HEK293 (cell line): ENCODE measurements at regions not wholly inside any gene's neighbourhood (a gene's known extent, or its start where the extent isn't known, plus 50 kb on each side); places are given as distances from the start of the nearest gene placed in this dataset.

Source experiments
- CTCF ChIA-PET: fragments of 350-600 bp; formaldehyde crosslinking; extraction: SDS; loops from one replicate; lab custom pipeline; 2021; ENCODE audit warnings: antibody characterized with exemption; lab: Yijun Ruan, JAX
- POLR2A ChIA-PET: fragments of 300-600 bp; formaldehyde crosslinking; extraction: SDS; loops from one replicate; lab custom pipeline; 2020; ENCODE audit warnings: antibody characterized with exemption, inconsistent platforms; lab: Yijun Ruan, JAX
- H3K27ac ChIP-seq: fragments of 200-500 bp; sonication (Bioruptor generic); 2 replicates; pipeline ENCODE4 v1.5.1; 2014; ENCODE audit warnings: low read depth, low read length, control low read depth, inconsistent platforms; ENCODE audit errors: extremely low read depth
- H3K36me3 ChIP-seq, 2 experiments: fragments of 200-500 bp in 1 of 2; sonication (Bioruptor generic) in 1 of 2; 1 replicate in 1 of 2; 2 replicates in 1 of 2; pipeline ENCODE4 v1.5.1; 2014 to 2017; ENCODE audit warnings: inconsistent platforms in 2 of 2, low read length in 2 of 2; ENCODE audit not compliant: control insufficient read depth in 2 of 2, insufficient read depth in 1 of 2
- H3K4me1 ChIP-seq: fragments of 200-500 bp; sonication (Bioruptor generic); 2 replicates; pipeline ENCODE4 v1.5.1; 2014; ENCODE audit warnings: mild to moderate bottlenecking, low read length, inconsistent platforms; ENCODE audit not compliant: control insufficient read depth, insufficient read depth
- H3K4me3 ChIP-seq: 2 replicates; pipeline ENCODE4 v1.5.1; 2011; ENCODE audit warnings: low read depth, mild to moderate bottlenecking, control low read depth, low read length, moderate library complexity
- H3K9me3 ChIP-seq: fragments of 200-500 bp; sonication (Bioruptor generic); 2 replicates; pipeline ENCODE4 v1.5.1; 2014; ENCODE audit warnings: low read depth, low read length, inconsistent platforms; ENCODE audit not compliant: control insufficient read depth, insufficient read depth
- BCL11A ChIP-seq: fragments of 450-650 bp; formaldehyde crosslinking; IDR thresholded peaks from 2 replicates; pipeline ENCODE4 v1.5.1; 2016; ENCODE audit warnings: low read depth, missing biosample characterization, missing genetic modification characterization
- GLI2 ChIP-seq: fragments of 450-650 bp; formaldehyde crosslinking; IDR thresholded peaks from 2 replicates; pipeline ENCODE4; 2017; ENCODE audit warnings: missing biosample characterization, missing genetic modification characterization, low read depth, borderline replicate concordance
- IKZF3 ChIP-seq: fragments of 450-650 bp; IDR thresholded peaks from 2 replicates; pipeline ENCODE4 v1.5.0; 2018; ENCODE audit warnings: missing biosample characterization, mild to moderate bottlenecking, missing genetic modification characterization, moderate library complexity
- KLF7 ChIP-seq: fragments of 450-650 bp; formaldehyde crosslinking; IDR thresholded peaks from 2 replicates; pipeline ENCODE4 v1.5.1; 2016; ENCODE audit warnings: missing biosample characterization, missing genetic modification characterization, borderline replicate concordance
- KLF8 ChIP-seq: fragments of 450-650 bp; formaldehyde crosslinking; IDR thresholded peaks from 2 replicates; pipeline ENCODE4 v1.5.1; 2016; ENCODE audit warnings: missing biosample characterization, missing genetic modification characterization
- OVOL3 ChIP-seq: fragments of 450-650 bp; formaldehyde crosslinking; IDR thresholded peaks from 2 replicates; pipeline ENCODE4 v1.5.1; 2016; ENCODE audit warnings: missing biosample characterization, missing genetic modification characterization
- PATZ1 ChIP-seq: fragments of 450-650 bp; formaldehyde crosslinking; IDR thresholded peaks from 2 replicates; pipeline ENCODE4 v1.5.1; 2016; ENCODE audit warnings: missing biosample characterization, missing genetic modification characterization
- PRDM1 ChIP-seq: fragments of 450-650 bp; formaldehyde crosslinking; IDR thresholded peaks from 2 replicates; pipeline ENCODE4; 2016; ENCODE audit warnings: missing biosample characterization, missing genetic modification characterization
- ZBTB17 ChIP-seq: fragments of 450-650 bp; formaldehyde crosslinking; IDR thresholded peaks from 2 replicates; pipeline ENCODE4 v1.5.1; 2016; ENCODE audit warnings: missing biosample characterization, missing genetic modification characterization
- ZNF140 ChIP-seq: fragments of 450-650 bp; formaldehyde crosslinking; IDR thresholded peaks from 2 replicates; pipeline ENCODE4 v1.5.1; 2016; ENCODE audit warnings: missing biosample characterization, missing genetic modification characterization
- ZNF146 ChIP-seq: fragments of 450-650 bp; formaldehyde crosslinking; IDR thresholded peaks from 2 replicates; pipeline ENCODE4 v1.5.1; 2016; ENCODE audit warnings: missing biosample characterization, missing genetic modification characterization
- ZNF169 ChIP-seq: fragments of 450-650 bp; formaldehyde crosslinking; IDR thresholded peaks from 2 replicates; pipeline ENCODE4 v1.5.1; 2016; ENCODE audit warnings: missing biosample characterization, missing genetic modification characterization
- ZNF174 ChIP-seq: fragments of 450-650 bp; formaldehyde crosslinking; IDR thresholded peaks from 2 replicates; pipeline ENCODE4 v1.5.0; 2017; ENCODE audit warnings: missing biosample characterization, mild to moderate bottlenecking, missing genetic modification characterization
- ZNF292 ChIP-seq: fragments of 450-650 bp; formaldehyde crosslinking; IDR thresholded peaks from 2 replicates; pipeline ENCODE4 v1.5.1; 2016; ENCODE audit warnings: low read depth, missing biosample characterization, missing genetic modification characterization, borderline replicate concordance
- ZNF324 ChIP-seq: fragments of 450-650 bp; formaldehyde crosslinking; IDR thresholded peaks from 2 replicates; pipeline ENCODE4 v1.5.1; 2016; ENCODE audit warnings: missing biosample characterization, missing genetic modification characterization
- ZNF341 ChIP-seq: fragments of 450-650 bp; formaldehyde crosslinking; IDR thresholded peaks from 2 replicates; pipeline ENCODE4; 2016; ENCODE audit warnings: low read depth, missing biosample characterization, missing genetic modification characterization
- ZNF366 ChIP-seq: fragments of 450-650 bp; formaldehyde crosslinking; conservative IDR thresholded peaks from 2 replicates; pipeline ENCODE4 v1.5.1; 2016; ENCODE audit warnings: missing biosample characterization, missing genetic modification characterization
- ZNF510 ChIP-seq: fragments of 450-650 bp; formaldehyde crosslinking; IDR thresholded peaks from 2 replicates; pipeline ENCODE4 v1.5.1; 2018; ENCODE audit warnings: mild to moderate bottlenecking, missing genetic modification characterization, missing biosample characterization; ENCODE audit not compliant: insufficient replicate concordance
- ZNF544 ChIP-seq: fragments of 450-650 bp; formaldehyde crosslinking; IDR thresholded peaks from 2 replicates; pipeline ENCODE4 v1.5.0; 2017; ENCODE audit warnings: missing biosample characterization, missing genetic modification characterization
- ZNF549 ChIP-seq: fragments of 450-650 bp; IDR thresholded peaks from 2 replicates; pipeline ENCODE4 v1.5.1; 2018; ENCODE audit warnings: missing biosample characterization, missing genetic modification characterization, mild to moderate bottlenecking, inconsistent platforms, moderate library complexity
- ZNF585B ChIP-seq: fragments of 450-650 bp; formaldehyde crosslinking; IDR thresholded peaks from 2 replicates; pipeline ENCODE4 v1.5.1; 2016; ENCODE audit warnings: missing biosample characterization, missing genetic modification characterization
- ZNF596 ChIP-seq: fragments of 450-650 bp; IDR thresholded peaks from 2 replicates; pipeline ENCODE4 v1.5.0; 2018; ENCODE audit warnings: missing biosample characterization, mild to moderate bottlenecking, missing genetic modification characterization, moderate library complexity
- ZNF610 ChIP-seq: fragments of 450-650 bp; formaldehyde crosslinking; IDR thresholded peaks from 2 replicates; pipeline ENCODE4 v1.5.1; 2016; ENCODE audit warnings: missing biosample characterization, missing genetic modification characterization, borderline replicate concordance
- ZNF670 ChIP-seq: fragments of 450-650 bp; formaldehyde crosslinking; IDR thresholded peaks from 2 replicates; pipeline ENCODE4 v1.5.1; 2016; ENCODE audit warnings: missing biosample characterization, missing genetic modification characterization, low read depth
- ZNF776 ChIP-seq: fragments of 450-650 bp; formaldehyde crosslinking; IDR thresholded peaks from 2 replicates; pipeline ENCODE4 v1.5.0; 2017; ENCODE audit warnings: missing biosample characterization, missing genetic modification characterization, borderline replicate concordance

DNA sequence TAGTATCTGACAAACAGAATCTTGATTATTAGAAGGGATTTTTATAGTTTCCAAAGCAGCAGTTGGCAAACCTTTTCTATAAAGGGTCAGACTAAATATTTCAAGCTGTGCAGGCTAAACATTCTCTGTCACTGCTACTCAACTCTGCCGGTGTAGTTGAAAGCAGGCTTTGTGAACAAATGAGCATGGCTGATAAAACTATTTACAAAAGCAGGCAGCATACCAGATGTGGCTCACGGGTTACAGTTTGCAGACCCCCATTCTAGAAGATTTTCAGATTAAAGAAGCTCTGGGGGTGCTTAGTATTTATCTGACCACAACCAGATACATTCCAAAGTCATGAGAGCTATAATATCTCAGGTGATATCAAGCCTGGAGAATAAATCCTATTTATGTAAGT, 1017.5 kb downstream of the SORCS1 start:
- ChIA-PET CTCF (no interaction called here), POLR2A (no interaction called here)
- TF ChIP-seq ZNF610 (tag by site-specific recombination) (no peak), PATZ1 (tag by site-specific recombination) (no peak), ZNF510 (no peak), ZNF549 (no peak), OVOL3 (tag by site-specific recombination) (no peak), BCL11A (tag by site-specific recombination) (no peak), ZNF670 (tag by site-specific recombination) (no peak), ZNF174 (tag by site-specific recombination) (no peak), ZNF585B (tag by site-specific recombination) (no peak), ZNF596 (tag by site-specific recombination) (no peak), IKZF3 (tag by site-specific recombination) (no peak), KLF7 (tag by site-specific recombination) (no peak), ZNF366 (tag by site-specific recombination) (no peak), KLF8 (tag by site-specific recombination) (no peak), ZNF776 (tag by site-specific recombination) (no peak), ZNF324 (tag by site-specific recombination) (no peak), ZNF341 (tag by site-specific recombination) (no peak), ZNF146 (tag by site-specific recombination) (no peak)
- Histone ChIP-seq H3K4me1 (no peaks in the 10 kb centered on the region), H3K9me3 (no peaks in the 10 kb centered on the region), H3K4me3 (no peak overlapping the region), H3K36me3 (no peaks in the 10 kb centered on the region), H3K27ac (no peak overlapping the region)

DNA sequence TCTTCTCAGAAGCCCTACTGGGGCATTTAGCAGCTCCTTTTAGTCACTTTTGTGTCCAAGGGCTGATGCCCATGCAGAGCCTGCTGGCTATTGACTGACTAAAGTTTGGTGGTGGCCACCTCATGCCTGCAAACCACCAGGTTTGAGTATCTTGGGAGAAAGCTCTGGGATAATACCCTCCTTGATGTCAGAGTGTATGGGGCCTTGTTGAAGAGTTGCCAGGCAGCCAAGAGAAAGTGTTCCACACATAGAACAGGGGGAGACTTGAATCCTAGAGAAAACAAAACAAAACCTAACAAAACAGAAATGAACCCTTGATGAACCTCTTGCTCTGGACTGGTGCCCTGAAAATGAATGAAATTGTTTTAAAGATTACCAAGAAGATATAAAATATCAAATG, 1024.6 kb downstream of the SORCS1 start:
- Histone ChIP-seq H3K36me3 (no peaks in the 10 kb centered on the region), H3K4me3 (no peak overlapping the region), H3K4me1 (no peaks in the 10 kb centered on the region), H3K27ac (no peak overlapping the region), H3K9me3 (no peaks in the 10 kb centered on the region)
- POLR2A ChIA-PET: no interaction called here
- TF ChIP-seq PRDM1 (tag by site-specific recombination) (no peak), ZNF292 (no peak), ZNF544 (tag by site-specific recombination) (no peak), ZBTB17 (no peak), ZNF140 (tag by site-specific recombination) (no peak), GLI2 (tag by site-specific recombination) (no peak), ZNF169 (no peak)
- CTCF ChIA-PET: interaction anchor here (1.0 kb wide), 1 partner anchor 11 kb away, joined by 3 read pairs; no protein-coding TSS in a partner anchor
